IMR-90 (cell line): ENCODE measurements at regions not wholly inside any gene's neighbourhood (a gene's known extent, or its start where the extent isn't known, plus 50 kb on each side); places are given as distances from the start of the nearest gene placed in this dataset.

Experiments
- MXI1 ChIP-seq: IDR thresholded peaks from 2 replicates; pipeline ENCODE4 v1.6.1; 2012; ENCODE audit warnings: low read depth, mild to moderate bottlenecking, low read length, moderate library complexity, borderline replicate concordance
- TF ChIP-seq, protein P1 (sequence below): conservative IDR thresholded peaks from 2 replicates; pipeline ENCODE4 v1.5.1; 2012; ENCODE audit warnings: mild to moderate bottlenecking, low read depth, low read length, improper control_type of control experiment

DNA sequence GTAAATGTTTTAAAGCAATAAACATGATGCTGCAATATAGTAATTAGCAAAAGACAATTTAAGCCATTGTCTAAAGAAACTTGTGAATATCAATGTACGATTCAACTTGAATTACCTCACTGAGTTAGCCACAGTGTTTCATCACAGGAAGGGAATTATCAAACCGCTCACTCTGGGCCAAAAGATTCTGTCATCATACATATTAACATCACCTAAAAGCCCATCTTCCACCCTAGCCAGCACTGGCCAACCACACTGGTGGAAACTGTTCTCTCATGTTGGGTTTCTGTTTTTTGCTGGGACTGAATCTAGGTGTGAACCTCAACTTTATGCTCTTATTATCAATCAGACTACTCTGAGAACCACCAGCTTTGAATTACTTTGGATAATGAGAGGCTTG, 497.7 kb upstream of the THBS1 start:
- TF ChIP-seq, protein P1, sequence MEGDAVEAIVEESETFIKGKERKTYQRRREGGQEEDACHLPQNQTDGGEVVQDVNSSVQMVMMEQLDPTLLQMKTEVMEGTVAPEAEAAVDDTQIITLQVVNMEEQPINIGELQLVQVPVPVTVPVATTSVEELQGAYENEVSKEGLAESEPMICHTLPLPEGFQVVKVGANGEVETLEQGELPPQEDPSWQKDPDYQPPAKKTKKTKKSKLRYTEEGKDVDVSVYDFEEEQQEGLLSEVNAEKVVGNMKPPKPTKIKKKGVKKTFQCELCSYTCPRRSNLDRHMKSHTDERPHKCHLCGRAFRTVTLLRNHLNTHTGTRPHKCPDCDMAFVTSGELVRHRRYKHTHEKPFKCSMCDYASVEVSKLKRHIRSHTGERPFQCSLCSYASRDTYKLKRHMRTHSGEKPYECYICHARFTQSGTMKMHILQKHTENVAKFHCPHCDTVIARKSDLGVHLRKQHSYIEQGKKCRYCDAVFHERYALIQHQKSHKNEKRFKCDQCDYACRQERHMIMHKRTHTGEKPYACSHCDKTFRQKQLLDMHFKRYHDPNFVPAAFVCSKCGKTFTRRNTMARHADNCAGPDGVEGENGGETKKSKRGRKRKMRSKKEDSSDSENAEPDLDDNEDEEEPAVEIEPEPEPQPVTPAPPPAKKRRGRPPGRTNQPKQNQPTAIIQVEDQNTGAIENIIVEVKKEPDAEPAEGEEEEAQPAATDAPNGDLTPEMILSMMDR = no peak
- TF ChIP-seq MXI1 = no peak
